ENCODE measurements at regions not wholly inside any gene's neighbourhood (a gene's known extent, or its start where the extent isn't known, plus 50 kb on each side); places are given as distances from the start of the nearest gene placed in this dataset.
"Not testable (repeated sequence)": the region's sequence is repeated elsewhere in the genome, so short reads cannot be mapped to it uniquely, and the experiment has no call there.

DNA sequence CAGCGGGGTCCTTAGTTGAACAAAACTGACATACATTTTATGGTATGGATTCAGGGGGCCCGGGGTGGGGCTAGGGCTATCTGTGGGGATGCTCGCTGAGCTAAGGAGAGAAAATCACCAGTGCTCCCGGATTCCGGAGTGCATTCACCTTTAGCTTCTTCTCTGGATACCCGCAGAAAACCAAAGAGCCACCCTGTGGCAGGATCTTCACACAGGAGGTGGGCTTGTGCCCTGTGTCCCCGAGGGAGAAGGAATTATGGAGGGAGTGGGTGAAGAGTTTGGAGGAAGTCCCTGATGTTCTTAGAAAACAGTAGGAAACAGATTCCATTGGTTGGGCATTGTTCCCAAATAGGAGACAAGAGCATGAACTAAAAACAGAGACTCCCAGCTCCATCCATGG lies 385.2 kb upstream of the DEFB115 start:
- H3K4me3 ChIP-seq; H3K9ac ChIP-seq; H3K27me3 ChIP-seq (replicated peaks; ENCODE audit: insufficient read depth); H2AFZ ChIP-seq; H3K9me3 ChIP-seq (ENCODE audit: low read depth); H3K36me3 ChIP-seq (ENCODE audit: low read depth); H4K20me1 ChIP-seq (ENCODE audit: insufficient read depth); H3K4me1 ChIP-seq (ENCODE audit: insufficient read depth); H3K79me2 ChIP-seq (ENCODE audit: insufficient read depth); in situ Hi-C loops (cut with MboI); DNase-seq; H3K4me2 ChIP-seq (ENCODE audit: unreplicated experiment); H3K9me2 ChIP-seq (ENCODE audit: insufficient read depth); H3K27ac ChIP-seq; H3F3A ChIP-seq (ENCODE audit: insufficient read depth): not testable (repeated sequence)
- 18% methylated on average over 7 of the region's 7 CpGs for WGBS, 2 experiments (ENCODE audit: low coverage in 1 of 2, low lambda C conversion rate in 2 of 2, missing lambda C conversion rate in 2 of 2)

DNA sequence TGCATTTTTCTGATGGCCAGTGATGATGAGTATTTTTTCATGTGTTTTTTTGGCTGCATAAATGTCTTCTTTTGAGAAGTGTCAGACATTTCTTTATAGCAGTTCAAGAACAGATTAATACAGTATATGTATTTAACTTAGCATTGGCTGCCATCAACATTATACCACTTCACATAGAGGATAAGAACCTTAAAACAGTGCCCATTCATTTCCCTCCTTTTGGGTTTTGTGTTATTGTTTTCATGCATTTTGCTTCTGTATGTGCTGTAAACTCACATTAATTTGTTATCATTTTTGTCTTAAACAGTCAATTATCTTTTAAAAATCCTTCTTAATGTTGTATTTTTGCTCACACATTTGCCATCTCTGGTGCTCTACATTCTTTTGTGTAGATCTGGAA lies 381.6 kb upstream of the DEFB115 start:
- H3K4me2 ChIP-seq (ENCODE audit: unreplicated experiment); H3K79me2 ChIP-seq (ENCODE audit: insufficient read depth); in situ Hi-C loops (cut with MboI); H3F3A ChIP-seq (ENCODE audit: insufficient read depth); H3K4me3 ChIP-seq; H3K36me3 ChIP-seq (ENCODE audit: low read depth); H2AFZ ChIP-seq; DNase-seq; H3K9me2 ChIP-seq (ENCODE audit: insufficient read depth); H4K20me1 ChIP-seq (ENCODE audit: insufficient read depth); H3K9ac ChIP-seq; H3K27me3 ChIP-seq (replicated peaks; ENCODE audit: insufficient read depth); H3K4me1 ChIP-seq (ENCODE audit: insufficient read depth); H3K9me3 ChIP-seq (ENCODE audit: low read depth); H3K27ac ChIP-seq: not testable (repeated sequence)

DNA sequence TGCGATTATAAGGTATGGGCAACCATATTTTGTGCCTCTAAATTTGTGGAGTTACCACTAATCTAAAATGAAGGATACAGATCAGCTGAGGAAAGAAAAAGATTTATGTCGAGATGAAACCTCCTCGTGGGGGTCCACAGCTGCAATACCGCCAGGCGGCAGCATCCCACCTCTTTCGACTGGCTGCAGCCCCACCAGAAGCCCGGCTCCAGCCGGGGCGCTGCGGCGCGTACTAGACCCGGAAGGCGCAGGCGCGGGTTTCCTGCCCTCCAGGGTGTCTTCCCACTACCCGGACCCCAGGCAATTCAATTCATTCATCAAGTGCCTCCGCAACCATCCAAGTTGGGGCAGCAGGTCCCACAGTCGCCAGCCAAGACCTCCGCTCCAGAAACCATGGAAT lies 366.1 kb upstream of the DEFB115 start:
- H3K9me3 ChIP-seq (ENCODE audit: low read depth); H3K4me2 ChIP-seq (ENCODE audit: unreplicated experiment); DNase-seq; H4K20me1 ChIP-seq (ENCODE audit: insufficient read depth); H2AFZ ChIP-seq; H3K9me2 ChIP-seq (ENCODE audit: insufficient read depth); H3K9ac ChIP-seq; H3F3A ChIP-seq (ENCODE audit: insufficient read depth); H3K4me3 ChIP-seq; H3K79me2 ChIP-seq (ENCODE audit: insufficient read depth); H3K4me1 ChIP-seq (ENCODE audit: insufficient read depth); in situ Hi-C loops (cut with MboI); H3K27ac ChIP-seq; H3K36me3 ChIP-seq (ENCODE audit: low read depth): not testable (repeated sequence)
- H3K27me3 ChIP-seq (replicated peaks; ENCODE audit: insufficient read depth): peaks cover 40% of the 10 kb centered on the region
- WGBS, 2 experiments (ENCODE audit: low coverage in 1 of 2, low lambda C conversion rate in 2 of 2, missing lambda C conversion rate in 2 of 2): 11 to 15% methylated on average over 16 to 20 of the region's 20 CpGs

DNA sequence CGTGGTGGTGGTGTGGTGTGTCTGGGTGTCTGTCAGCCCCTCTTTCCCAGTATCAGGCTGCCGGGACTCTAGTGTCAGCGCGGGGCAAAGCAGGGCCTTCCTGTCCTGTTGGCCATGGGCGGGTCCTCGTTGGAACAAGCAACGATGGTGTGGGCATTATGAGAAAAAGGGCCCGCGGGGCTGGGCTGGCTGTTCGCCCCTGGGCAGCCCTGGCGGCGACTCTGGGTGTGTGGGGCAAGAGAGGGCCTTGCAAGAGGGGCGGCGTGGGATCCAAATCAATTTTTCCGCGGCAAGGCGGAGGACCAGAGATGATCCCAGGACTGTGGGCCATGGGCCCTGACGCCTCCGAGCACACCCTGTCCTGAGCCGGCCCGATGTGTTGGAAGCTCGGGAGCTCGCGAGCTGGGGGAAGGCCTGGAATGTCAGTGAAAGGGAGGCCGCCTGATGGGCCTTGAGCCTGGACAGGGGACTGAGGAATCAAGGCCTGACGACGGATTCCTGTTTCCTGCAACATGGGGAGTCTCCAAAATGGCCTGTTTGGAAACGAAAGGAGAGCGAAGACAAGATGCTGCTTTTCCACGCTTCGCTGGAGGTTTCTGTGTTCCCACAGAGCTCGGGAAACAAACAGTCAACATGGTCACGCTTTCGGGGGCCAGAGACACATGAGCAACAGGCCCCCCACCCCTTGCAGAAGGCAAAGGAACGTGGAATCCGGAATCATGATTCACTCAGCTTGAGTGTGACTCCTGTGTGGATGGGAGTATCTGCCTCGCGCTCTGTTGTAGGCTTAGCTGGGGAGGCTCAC lies 364.7 kb upstream of the DEFB115 start:
- in situ Hi-C loops (cut with MboI): no loop called here
- H4K20me1 ChIP-seq (ENCODE audit: insufficient read depth): no peaks in the 10 kb centered on the region
- H3K27ac ChIP-seq: no peak overlapping the region
- peak overlapping the region; percentile 38 for H2AFZ ChIP-seq
- peaks cover 52% of the 10 kb centered on the region for H3K27me3 ChIP-seq (replicated peaks; ENCODE audit: insufficient read depth)
- no peaks in the 10 kb centered on the region for H3K4me1 ChIP-seq (ENCODE audit: insufficient read depth)
- no peak overlapping the region for H3K4me3 ChIP-seq
- H3K9me2 ChIP-seq (ENCODE audit: insufficient read depth): no peaks in the 10 kb centered on the region
- H3K9me3 ChIP-seq (ENCODE audit: low read depth): no peaks in the 10 kb centered on the region
- 8 to 9% methylated on average over 35 to 38 of the region's 38 CpGs for WGBS, 2 experiments (ENCODE audit: low coverage in 1 of 2, low lambda C conversion rate in 2 of 2, missing lambda C conversion rate in 2 of 2)
- no peak overlapping the region for H3K9ac ChIP-seq
- H3K4me2 ChIP-seq (ENCODE audit: unreplicated experiment): peak overlapping the region; percentile 22
- TF ChIP-seq EZH2phosphoT487 (IDR thresholded peaks at IDR 0.05; ENCODE audit: insufficient read depth, low read depth): no peak
- TF ChIP-seq EZH2 (IDR thresholded peaks at IDR 0.05; ENCODE audit: insufficient read depth, poor library complexity, severe bottlenecking): peak; percentile 27
- H3F3A ChIP-seq (ENCODE audit: insufficient read depth): no peaks in the 10 kb centered on the region
- DNase-seq: peak; percentile 45
- H3K36me3 ChIP-seq (ENCODE audit: low read depth): no peaks in the 10 kb centered on the region
- H3K79me2 ChIP-seq (ENCODE audit: insufficient read depth): no peaks in the 10 kb centered on the region

DNA sequence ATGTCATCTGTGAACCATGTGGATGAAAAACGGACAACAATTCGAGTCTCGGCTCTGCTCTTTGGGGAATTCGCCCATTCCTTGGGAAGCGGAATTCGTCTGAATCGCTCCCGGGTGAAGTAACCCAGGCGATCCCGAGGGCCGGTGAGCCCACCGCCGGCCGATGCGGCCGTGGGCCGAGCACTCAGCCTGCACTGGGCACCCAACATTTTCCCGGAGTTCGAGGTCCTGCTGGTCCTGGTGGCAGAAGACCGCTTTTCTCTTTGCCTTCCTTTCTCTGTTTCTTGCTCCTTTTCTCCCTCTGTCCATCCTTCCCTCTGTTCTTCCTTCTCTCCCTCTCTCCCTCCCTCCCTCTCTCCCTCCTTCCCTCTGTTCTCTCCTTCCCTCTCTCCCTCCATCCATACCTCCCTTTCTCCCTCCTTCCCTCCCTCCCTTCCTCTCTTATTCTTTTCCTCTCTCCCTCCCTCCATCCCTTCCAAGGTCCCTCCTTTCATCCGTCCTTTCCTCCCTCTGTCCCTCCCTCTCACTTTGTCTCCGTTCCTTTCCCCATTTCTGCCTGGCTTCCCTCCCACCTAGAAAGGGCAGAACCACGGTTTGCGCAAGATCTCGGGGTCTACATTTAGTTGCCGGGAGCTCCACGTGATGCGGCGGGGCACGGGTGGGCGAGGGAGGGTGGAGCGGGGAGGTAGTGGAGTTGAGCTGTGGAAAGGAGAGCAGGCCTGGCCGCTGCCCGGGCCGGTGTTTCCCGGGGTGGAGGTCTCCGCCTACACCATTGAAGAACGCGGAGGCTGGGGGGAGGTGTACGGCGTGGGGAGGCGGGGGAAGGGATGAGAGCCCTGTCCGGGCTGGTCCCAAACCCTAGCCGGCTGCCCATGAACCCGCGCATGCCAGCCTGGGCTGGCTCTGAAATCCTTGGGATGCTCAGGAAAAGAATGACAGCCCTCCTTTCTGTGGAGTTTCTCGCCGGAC lies 363.8 kb upstream of the DEFB115 start:
- DNase-seq; H3K27ac ChIP-seq; H2AFZ ChIP-seq; H3K79me2 ChIP-seq (ENCODE audit: insufficient read depth); H3K4me1 ChIP-seq (ENCODE audit: insufficient read depth); in situ Hi-C loops (cut with MboI); H3K36me3 ChIP-seq (ENCODE audit: low read depth); H3K9me3 ChIP-seq (ENCODE audit: low read depth); H3F3A ChIP-seq (ENCODE audit: insufficient read depth); H3K4me3 ChIP-seq; H4K20me1 ChIP-seq (ENCODE audit: insufficient read depth); H3K9me2 ChIP-seq (ENCODE audit: insufficient read depth); H3K4me2 ChIP-seq (ENCODE audit: unreplicated experiment); H3K9ac ChIP-seq: not testable (repeated sequence)
- peaks cover 59% of the 10 kb centered on the region for H3K27me3 ChIP-seq (replicated peaks; ENCODE audit: insufficient read depth)
- 11 to 14% methylated on average over 30 to 44 of the region's 48 CpGs for WGBS, 2 experiments (ENCODE audit: low coverage in 1 of 2, low lambda C conversion rate in 2 of 2, missing lambda C conversion rate in 2 of 2)
